MM.1S (cell line): ENCODE measurements at regions not wholly inside any gene's neighbourhood (a gene's known extent, or its start where the extent isn't known, plus 50 kb on each side); places are given as distances from the start of the nearest gene placed in this dataset.

Experiments
- DNase-seq: peaks from one replicate; pipeline ENCODE4 v3.0.0-alpha.2; 2015
- H2AFZ ChIP-seq: fragments of 300-600 bp; sonication (generic); 2 replicates; pipeline ENCODE4 v1.6.0; 2016; ENCODE audit warnings: antibody characterized with exemption, low read length
- H3F3A ChIP-seq: fragments of 300-600 bp; sonication (generic); 2 replicates; pipeline ENCODE4 v1.6.1; 2016; ENCODE audit warnings: mild to moderate bottlenecking, antibody characterized with exemption, low read length, moderate library complexity, mixed read lengths; ENCODE audit not compliant: insufficient read depth
- H3K27ac ChIP-seq: fragments of 300-600 bp; sonication (generic); 2 replicates; pipeline ENCODE4 v1.5.1; 2016; ENCODE audit warnings: mild to moderate bottlenecking, low read length
- H3K27me3 ChIP-seq: fragments of 300-600 bp; sonication (generic); replicated peaks from 2 replicates; pipeline ENCODE4 v1.6.0; 2016; ENCODE audit warnings: low read length; ENCODE audit not compliant: insufficient read depth
- H3K36me3 ChIP-seq: fragments of 300-600 bp; sonication (generic); replicated peaks from 2 replicates; pipeline ENCODE4 v1.6.1; 2016; ENCODE audit warnings: mild to moderate bottlenecking, low read length, mixed read lengths; ENCODE audit not compliant: insufficient read depth
- H3K4me1 ChIP-seq: fragments of 300-600 bp; sonication (generic); 2 replicates; pipeline ENCODE4 v1.6.1; 2016; ENCODE audit warnings: low read length, mixed read lengths
- H3K4me2 ChIP-seq: fragments of 300-600 bp; sonication (generic); 2 replicates; pipeline ENCODE4 v1.6.0; 2016; ENCODE audit warnings: low read depth, low read length
- H3K4me3 ChIP-seq: fragments of 300-600 bp; sonication (generic); 2 replicates; pipeline ENCODE4 v1.5.1; 2016; ENCODE audit warnings: low read length, mixed read lengths
- H3K79me2 ChIP-seq: fragments of 300-600 bp; sonication (generic); 2 replicates; pipeline ENCODE4 v1.6.1; 2016; ENCODE audit warnings: mixed run types, low read length, mixed read lengths
- H3K9ac ChIP-seq: fragments of 300-600 bp; sonication (generic); 2 replicates; pipeline ENCODE4 v1.6.1; 2016; ENCODE audit warnings: low read length, mixed read lengths
- H3K9me2 ChIP-seq: fragments of 300-600 bp; sonication (generic); replicated peaks from 2 replicates; pipeline ENCODE4 v1.6.1; 2016; ENCODE audit warnings: mild to moderate bottlenecking, low read length, mixed read lengths; ENCODE audit not compliant: insufficient read depth
- H3K9me3 ChIP-seq: fragments of 300-600 bp; sonication (generic); replicated peaks from 2 replicates; pipeline ENCODE4 v1.6.1; 2016; ENCODE audit warnings: mild to moderate bottlenecking, low read length, mixed read lengths; ENCODE audit not compliant: insufficient read depth
- H4K20me1 ChIP-seq: fragments of 300-600 bp; sonication (generic); 2 replicates; pipeline ENCODE4 v1.6.1; 2016; ENCODE audit warnings: mild to moderate bottlenecking, low read length, moderate library complexity, mixed read lengths; ENCODE audit not compliant: insufficient read depth
- EZH2 ChIP-seq: fragments of 300-600 bp; sonication (generic); optimal IDR thresholded peaks from 2 replicates; pipeline ENCODE3; 2017; ENCODE audit warnings: low read depth, mild to moderate bottlenecking, antibody characterized with exemption, low read length, mixed read lengths
- EZH2phosphoT487 ChIP-seq: fragments of 300-600 bp; sonication (generic); IDR thresholded peaks from 2 replicates; pipeline ENCODE4 v1.6.1; 2018; ENCODE audit warnings: antibody characterized with exemption, low read length
- TF ChIP-seq, protein P1 (sequence below): fragments of 300-600 bp; sonication (generic); IDR thresholded peaks from 2 replicates; pipeline ENCODE4 v1.5.1; 2016; ENCODE audit warnings: antibody characterized with exemption, low read length, mixed read lengths

DNA sequence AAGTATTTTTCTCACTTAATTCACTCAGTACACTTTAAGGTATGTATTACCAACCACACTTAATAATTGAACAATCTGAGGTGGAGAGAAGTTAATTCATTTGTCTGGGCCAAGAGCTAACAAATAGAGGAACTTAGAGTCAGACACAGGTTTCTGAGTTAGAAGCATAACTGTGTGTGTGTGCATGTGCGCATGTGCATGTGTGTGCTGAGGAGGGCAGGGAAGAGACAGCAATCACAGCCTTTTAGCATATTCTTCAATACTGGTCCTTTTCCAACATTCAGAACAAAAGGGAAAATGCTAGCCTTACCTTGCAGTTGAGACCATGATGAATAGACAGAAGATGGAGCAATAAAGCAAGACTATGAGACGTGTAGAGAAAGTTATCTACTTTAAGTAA lies 136.2 kb upstream of the ATP5MC3 start:
- Histone ChIP-seq H2AFZ (no peak overlapping the region), H3K4me3 (no peak overlapping the region), H3K9ac (no peak overlapping the region), H3F3A (no peaks in the 10 kb centered on the region), H3K79me2 (no peaks in the 10 kb centered on the region), H3K9me2 (0 out of 2 replicates have a peak, but pooled peaks cover 2% of the 10 kb centered on the region), H3K27me3 (no peaks in the 10 kb centered on the region), H3K4me1 (peaks cover 20% of the 10 kb centered on the region), H3K9me3 (no peaks in the 10 kb centered on the region), H4K20me1 (no peaks in the 10 kb centered on the region), H3K36me3 (no peaks in the 10 kb centered on the region), H3K4me2 (0 out of 2 replicates have a peak overlapping the region, but pooled peaks have one; percentile 58), H3K27ac (no peak overlapping the region)
- TF ChIP-seq EZH2phosphoT487 (no peak), EZH2 (no peak)
- TF ChIP-seq, protein P1, sequence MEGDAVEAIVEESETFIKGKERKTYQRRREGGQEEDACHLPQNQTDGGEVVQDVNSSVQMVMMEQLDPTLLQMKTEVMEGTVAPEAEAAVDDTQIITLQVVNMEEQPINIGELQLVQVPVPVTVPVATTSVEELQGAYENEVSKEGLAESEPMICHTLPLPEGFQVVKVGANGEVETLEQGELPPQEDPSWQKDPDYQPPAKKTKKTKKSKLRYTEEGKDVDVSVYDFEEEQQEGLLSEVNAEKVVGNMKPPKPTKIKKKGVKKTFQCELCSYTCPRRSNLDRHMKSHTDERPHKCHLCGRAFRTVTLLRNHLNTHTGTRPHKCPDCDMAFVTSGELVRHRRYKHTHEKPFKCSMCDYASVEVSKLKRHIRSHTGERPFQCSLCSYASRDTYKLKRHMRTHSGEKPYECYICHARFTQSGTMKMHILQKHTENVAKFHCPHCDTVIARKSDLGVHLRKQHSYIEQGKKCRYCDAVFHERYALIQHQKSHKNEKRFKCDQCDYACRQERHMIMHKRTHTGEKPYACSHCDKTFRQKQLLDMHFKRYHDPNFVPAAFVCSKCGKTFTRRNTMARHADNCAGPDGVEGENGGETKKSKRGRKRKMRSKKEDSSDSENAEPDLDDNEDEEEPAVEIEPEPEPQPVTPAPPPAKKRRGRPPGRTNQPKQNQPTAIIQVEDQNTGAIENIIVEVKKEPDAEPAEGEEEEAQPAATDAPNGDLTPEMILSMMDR = no peak
- DNase-seq = no peak

DNA sequence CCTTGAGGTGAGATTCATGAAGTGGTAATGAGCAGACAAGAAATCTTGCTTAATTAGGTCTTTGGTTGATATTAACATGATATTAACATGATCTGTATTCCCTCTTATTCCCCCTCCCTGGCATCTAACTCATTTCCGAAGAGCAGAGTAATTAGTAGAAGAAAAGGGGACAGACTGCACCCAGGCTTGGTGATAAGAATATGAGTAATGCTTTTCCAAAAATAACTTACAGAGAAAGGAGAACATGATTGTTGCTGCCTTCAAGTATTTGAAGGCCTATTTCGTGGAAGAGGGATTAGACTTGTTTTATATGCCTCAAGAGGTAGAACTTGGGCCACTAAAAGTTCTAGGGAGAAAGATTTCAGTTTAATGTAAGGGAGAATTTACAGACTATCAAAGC lies 130.6 kb upstream of the ATP5MC3 start:
- no peaks in the 10 kb centered on the region for H3K9me3 ChIP-seq
- no peak overlapping the region for H2AFZ ChIP-seq
- peaks cover 25% of the 10 kb centered on the region for H3K4me1 ChIP-seq
- no peaks in the 10 kb centered on the region for H3K27me3 ChIP-seq
- no peak overlapping the region for H3K4me3 ChIP-seq
- H3K79me2 ChIP-seq = no peaks in the 10 kb centered on the region
- peaks cover 12% of the 10 kb centered on the region for H3F3A ChIP-seq
- no peak overlapping the region for H3K27ac ChIP-seq
- H3K36me3 ChIP-seq = no peaks in the 10 kb centered on the region
- TF ChIP-seq EZH2phosphoT487 (no peak), EZH2 (no peak)
- TF ChIP-seq, protein P1 = no peak
- H3K4me2 ChIP-seq = no peak overlapping the region
- no peaks in the 10 kb centered on the region for H4K20me1 ChIP-seq
- no peak overlapping the region for H3K9ac ChIP-seq
- no peak for DNase-seq
- no peaks in the 10 kb centered on the region for H3K9me2 ChIP-seq

DNA sequence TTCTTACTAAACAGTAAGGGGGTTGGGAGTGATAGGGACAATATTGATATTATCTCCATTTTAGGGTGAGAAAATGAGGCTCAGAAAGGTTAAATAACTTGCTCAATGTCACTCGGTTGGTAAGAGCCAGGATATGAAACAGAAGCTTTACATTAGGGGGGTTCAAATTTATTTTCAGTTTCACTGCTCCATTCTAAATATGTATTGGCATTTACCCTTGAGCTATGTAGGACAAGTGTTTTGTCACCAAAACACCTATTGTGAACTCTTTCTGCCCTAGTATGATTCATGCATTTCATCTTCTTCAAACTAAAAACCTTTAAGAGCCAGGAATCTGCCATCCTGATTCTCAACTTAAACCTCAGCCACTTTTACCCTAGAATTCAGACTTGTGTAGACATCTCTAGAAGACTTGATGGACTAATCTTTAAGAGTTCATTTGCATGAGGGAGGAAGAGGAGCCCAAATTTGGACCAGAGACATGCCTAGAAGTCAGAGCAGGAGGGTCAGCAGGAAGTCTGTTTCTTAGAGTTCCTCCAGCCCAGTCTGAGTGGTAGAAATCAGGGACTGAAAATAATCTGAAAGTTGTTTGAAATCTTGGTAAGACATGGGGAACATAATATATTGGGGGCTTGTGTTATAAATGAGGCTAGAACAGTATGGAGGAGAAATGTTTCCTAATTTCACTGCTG lies 129.4 kb upstream of the ATP5MC3 start:
- H3K4me2 ChIP-seq = peak overlapping the region; percentile 81
- H2AFZ ChIP-seq = peak overlapping the region; percentile 57
- H3K9me2 ChIP-seq = no peaks in the 10 kb centered on the region
- peak overlapping the region; percentile 75 for H3K27ac ChIP-seq
- H4K20me1 ChIP-seq = no peaks in the 10 kb centered on the region
- TF ChIP-seq EZH2 = no peak
- TF ChIP-seq, protein P1 = no peak
- no peak for TF ChIP-seq EZH2phosphoT487
- H3K79me2 ChIP-seq = no peaks in the 10 kb centered on the region
- no peaks in the 10 kb centered on the region for H3K9me3 ChIP-seq
- peaks cover 25% of the 10 kb centered on the region for H3K4me1 ChIP-seq
- H3K36me3 ChIP-seq = no peaks in the 10 kb centered on the region
- H3F3A ChIP-seq = peaks cover 12% of the 10 kb centered on the region
- H3K27me3 ChIP-seq = no peaks in the 10 kb centered on the region
- DNase-seq = peak; percentile 76
- peak overlapping the region; percentile 46; the same call in 1 of the 2 replicates for H3K9ac ChIP-seq
- peak overlapping the region; percentile 41 for H3K4me3 ChIP-seq
